ENCODE measurements at regions not wholly inside any gene's neighbourhood (a gene's known extent, or its start where the extent isn't known, plus 50 kb on each side); places are given as distances from the start of the nearest gene placed in this dataset.

DNA sequence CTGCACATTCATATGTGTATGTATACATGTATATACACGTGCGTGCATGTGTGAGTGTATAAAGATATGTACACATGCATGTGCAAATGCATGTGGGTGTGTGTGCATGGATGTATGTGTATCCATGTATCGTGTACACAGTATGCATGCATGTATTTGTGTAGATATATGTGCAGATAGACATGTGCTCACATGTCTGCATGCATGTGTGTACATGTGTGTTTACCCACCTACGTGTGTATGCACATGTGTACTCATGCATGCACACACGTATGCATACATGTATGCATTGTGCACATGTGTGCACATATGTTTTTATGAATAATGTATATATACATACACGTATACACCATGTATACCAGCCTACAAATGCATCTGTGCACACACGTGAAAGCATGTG, 80.3 kb upstream of the ZNF322 start:
- ChIA-PET POLR2A (ENCODE audit: unreplicated experiment) (no interaction called here), CTCF (no interaction called here)
- Histone ChIP-seq H2AK5ac (ENCODE audit: low read depth, low read length) (no peak overlapping the region), H3K9me1 (ENCODE audit: insufficient read depth, low read length) (no peaks in the 10 kb centered on the region), H2AFZ (replicated peaks; ENCODE audit: low read length, poor library complexity) (no peak overlapping the region), H3K9ac (ENCODE audit: low read depth, low read length) (no peak overlapping the region), H2BK20ac (ENCODE audit: low read depth, low read length) (no peak overlapping the region), H3K56ac (ENCODE audit: extremely low read depth, insufficient read depth, low read length) (no peak overlapping the region), H2AK9ac (replicated peaks; ENCODE audit: low read depth, low read length, poor library complexity) (no peak overlapping the region), H3K27me3 (ENCODE audit: control insufficient read depth, insufficient read depth, low read length) (peaks cover 4% of the 10 kb centered on the region; the same call in 1 of the 2 replicates), H3K4me3 (ENCODE audit: insufficient read depth, low read depth, low read length) (no peak overlapping the region), H2BK120ac (ENCODE audit: low read depth, low read length) (no peak overlapping the region), H3K4me1 (ENCODE audit: control insufficient read depth, insufficient read depth, low read length) (no peaks in the 10 kb centered on the region), H4K5ac (ENCODE audit: low read depth, low read length) (no peak overlapping the region), H4K91ac (ENCODE audit: insufficient read depth, low read depth, low read length) (no peak overlapping the region), H3K79me1 (ENCODE audit: low read depth in 1 of 2, low read length in 2 of 2) (no peaks in the 10 kb centered on the region), H3K4ac (ENCODE audit: low read depth, low read length) (no peak overlapping the region), H3K23ac (ENCODE audit: low read depth, low read length) (no peak overlapping the region), H3K14ac (replicated peaks; ENCODE audit: low read depth, low read length) (no peak overlapping the region), H4K8ac (ENCODE audit: low read depth in 2 of 2, low read length in 2 of 2) (no peak overlapping the region), H2BK15ac (ENCODE audit: low read depth, low read length) (no peak overlapping the region), H3K18ac (ENCODE audit: low read depth, low read length) (no peak overlapping the region), H3K4me2 (ENCODE audit: low read depth, low read length) (no peak overlapping the region), H4K20me1 (ENCODE audit: insufficient read depth, low read length) (no peaks in the 10 kb centered on the region), H3K27ac (ENCODE audit: insufficient read depth, low read length) (no peak overlapping the region), H3K36me3 (ENCODE audit: control insufficient read depth, insufficient read depth, low read length) (no peaks in the 10 kb centered on the region), H3K9me3 (ENCODE audit: control insufficient read depth, insufficient read depth, low read length) (no peaks in the 10 kb centered on the region), H2BK5ac (ENCODE audit: low read depth, low read length, poor library complexity, severe bottlenecking) (no peak overlapping the region)
- no peak for ATAC-seq (ENCODE audit: low read depth)
- no peak for DNase-seq
- no TSS peak for BruUV-seq (replicated peaks)
- intact Hi-C loops (cut with micrococcal nuclease) = no loop called here
- in situ Hi-C loops (cut with MboI; ENCODE audit: low sequenced_read_pairs) = no loop called here
- 100% methylated on average over 1 of the region's 7 CpGs; no CpG with 5 or more reads in 1 of the 2 experiments for WGBS, 2 experiments (ENCODE audit: extremely low coverage in 2 of 2, insufficient read length in 1 of 2)
- TF ChIP-seq RCOR1 (IDR thresholded peaks at IDR 0.05; ENCODE audit: insufficient replicate concordance, low read length) (no peak), BHLHE40 (IDR thresholded peaks at IDR 0.05; ENCODE audit: low read depth, low read length) (no peak), RAD21 (IDR thresholded peaks at IDR 0.05; ENCODE audit: low read length) (no peak), MAZ (IDR thresholded peaks at IDR 0.05; ENCODE audit: borderline replicate concordance, low read depth, low read length) (no peak)
- TF ChIP-seq, protein P1, sequence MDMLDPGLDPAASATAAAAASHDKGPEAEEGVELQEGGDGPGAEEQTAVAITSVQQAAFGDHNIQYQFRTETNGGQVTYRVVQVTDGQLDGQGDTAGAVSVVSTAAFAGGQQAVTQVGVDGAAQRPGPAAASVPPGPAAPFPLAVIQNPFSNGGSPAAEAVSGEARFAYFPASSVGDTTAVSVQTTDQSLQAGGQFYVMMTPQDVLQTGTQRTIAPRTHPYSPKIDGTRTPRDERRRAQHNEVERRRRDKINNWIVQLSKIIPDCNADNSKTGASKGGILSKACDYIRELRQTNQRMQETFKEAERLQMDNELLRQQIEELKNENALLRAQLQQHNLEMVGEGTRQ (IDR thresholded peaks at IDR 0.05; ENCODE audit: low read depth, low read length) = no peak
- TF ChIP-seq, protein P2, sequence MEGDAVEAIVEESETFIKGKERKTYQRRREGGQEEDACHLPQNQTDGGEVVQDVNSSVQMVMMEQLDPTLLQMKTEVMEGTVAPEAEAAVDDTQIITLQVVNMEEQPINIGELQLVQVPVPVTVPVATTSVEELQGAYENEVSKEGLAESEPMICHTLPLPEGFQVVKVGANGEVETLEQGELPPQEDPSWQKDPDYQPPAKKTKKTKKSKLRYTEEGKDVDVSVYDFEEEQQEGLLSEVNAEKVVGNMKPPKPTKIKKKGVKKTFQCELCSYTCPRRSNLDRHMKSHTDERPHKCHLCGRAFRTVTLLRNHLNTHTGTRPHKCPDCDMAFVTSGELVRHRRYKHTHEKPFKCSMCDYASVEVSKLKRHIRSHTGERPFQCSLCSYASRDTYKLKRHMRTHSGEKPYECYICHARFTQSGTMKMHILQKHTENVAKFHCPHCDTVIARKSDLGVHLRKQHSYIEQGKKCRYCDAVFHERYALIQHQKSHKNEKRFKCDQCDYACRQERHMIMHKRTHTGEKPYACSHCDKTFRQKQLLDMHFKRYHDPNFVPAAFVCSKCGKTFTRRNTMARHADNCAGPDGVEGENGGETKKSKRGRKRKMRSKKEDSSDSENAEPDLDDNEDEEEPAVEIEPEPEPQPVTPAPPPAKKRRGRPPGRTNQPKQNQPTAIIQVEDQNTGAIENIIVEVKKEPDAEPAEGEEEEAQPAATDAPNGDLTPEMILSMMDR (conservative IDR thresholded peaks at IDR 0.05; ENCODE audit: low read depth, low read length) = no peak
- dilution Hi-C loops (cut with HindIII; ENCODE audit: low sequenced_read_pairs, unreplicated experiment) = no loop called here

All from IMR-90 (cell line).